D721Med (cell line): ENCODE measurements at regions not wholly inside any gene's neighbourhood (a gene's known extent, or its start where the extent isn't known, plus 50 kb on each side); places are given as distances from the start of the nearest gene placed in this dataset.

ENCODE experiments used
- DNase-seq: peaks from one replicate; pipeline ENCODE4 v3.0.0; 2011; ENCODE audit warnings: low spot score; ENCODE audit not compliant: insufficient read length
- FAIRE-seq: peaks from 2 replicates; lab custom pipeline; 2011; peaks lifted over from hg19 to GRCh38; lab: Jason Lieb, UNC
- CTCF ChIP-seq: IDR thresholded peaks from 2 replicates; pipeline ENCODE4 v1.5.1; 2012; ENCODE audit warnings: mild to moderate bottlenecking, control low read depth; ENCODE audit not compliant: insufficient read depth; ENCODE audit errors: missing control alignments

GRCh38 chr12:94027561-94027960 is 120.8 kb upstream of the PLXNC1 start:
- DNase-seq (no peak), FAIRE-seq (no peak)
- TF ChIP-seq CTCF: no peak

- FAIRE-seq: no peak
- no peak for DNase-seq
- TF ChIP-seq CTCF: no peak
Observed at GRCh38 chr12:94031763-94032162, 116.6 kb upstream of the PLXNC1 start.

GRCh38 chr12:94032368-94032767 is 116.0 kb upstream of the PLXNC1 start:
- no peak for FAIRE-seq
- no peak for DNase-seq
- TF ChIP-seq CTCF: no peak

GRCh38 chr12:94033101-94033500 is 115.3 kb upstream of the PLXNC1 start:
- FAIRE-seq (no peak), DNase-seq (no peak)
- no peak for TF ChIP-seq CTCF

- FAIRE-seq: no peak
- DNase-seq: no peak
- no peak for TF ChIP-seq CTCF
Observed at GRCh38 chr12:94033784-94034183, 114.6 kb upstream of the PLXNC1 start.

GRCh38 chr12:94037444-94037843 is 110.9 kb upstream of the PLXNC1 start:
- DNase-seq (no peak), FAIRE-seq (no peak)
- no peak for TF ChIP-seq CTCF

- no peak for FAIRE-seq
- no peak for TF ChIP-seq CTCF
Observed at GRCh38 chr12:94038605-94039004, 109.8 kb upstream of the PLXNC1 start.

More at GRCh38 chr12:94038605-94039004, 109.8 kb upstream of the PLXNC1 start:
- no peak for DNase-seq
